A673 (cell line): ENCODE measurements at regions not wholly inside any gene's neighbourhood (a gene's known extent, or its start where the extent isn't known, plus 50 kb on each side); places are given as distances from the start of the nearest gene placed in this dataset.

ENCODE experiments used
- BruUV-seq: library from RNA; stranded (reverse); fragments of 400-500 nt; replicated peaks from 2 replicates; lab custom pipeline; 2021; lab: Mats Ljungman, UMichigan
- CTCF ChIA-PET: fragments of 300-600 bp; sonication (Branson Sonifier 250); formaldehyde crosslinking; loops from one replicate; lab custom pipeline; 2022; ENCODE audit warnings: antibody characterized with exemption; lab: Charles Lee
- POLR2A ChIA-PET: fragments of 300-600 bp; sonication (Branson Sonifier 250); formaldehyde crosslinking; loops from one replicate; lab custom pipeline; 2022; ENCODE audit warnings: antibody characterized with exemption; ENCODE audit not compliant: low non-redundant PET; lab: Charles Lee
- DNase-seq: peaks from one replicate; pipeline ENCODE4 v3.0.0-alpha.2; 2015; ENCODE audit warnings: low spot score
- H3K27ac ChIP-seq: fragments of 200-600 bp; sonication (generic); 2 replicates; pipeline ENCODE4 v1.5.1; 2016; ENCODE audit warnings: mixed run types, low read depth, mild to moderate bottlenecking, mixed read lengths, antibody characterized with exemption, low read length; ENCODE audit not compliant: poor library complexity, severe bottlenecking
- H3K27me3 ChIP-seq: fragments of 200-600 bp; sonication (generic); replicated peaks from 2 replicates; pipeline ENCODE4 v1.6.1; 2017; ENCODE audit warnings: mixed run types, low read depth, mild to moderate bottlenecking, mixed read lengths, antibody characterized with exemption, low read length; ENCODE audit not compliant: insufficient read depth, poor library complexity
- H3K36me3 ChIP-seq: fragments of 200-600 bp; sonication (generic); 2 replicates; pipeline ENCODE4 v1.6.1; 2016; ENCODE audit warnings: mixed run types, mild to moderate bottlenecking, mixed read lengths, antibody characterized with exemption, low read length; ENCODE audit not compliant: insufficient read depth, poor library complexity, severe bottlenecking
- H3K4me1 ChIP-seq: fragments of 200-600 bp; sonication (generic); 2 replicates; pipeline ENCODE4 v1.6.1; 2017; ENCODE audit warnings: mixed run types, mild to moderate bottlenecking, mixed read lengths, antibody characterized with exemption, low read length; ENCODE audit not compliant: insufficient read depth, poor library complexity, severe bottlenecking
- H3K4me3 ChIP-seq: fragments of 200-600 bp; sonication (generic); 2 replicates; pipeline ENCODE4 v1.5.1; 2016; ENCODE audit warnings: low read depth, mixed run types, mild to moderate bottlenecking, mixed read lengths, low read length; ENCODE audit not compliant: poor library complexity, severe bottlenecking
- H3K9me3 ChIP-seq: fragments of 200-600 bp; sonication (generic); 2 replicates; pipeline ENCODE4 v1.6.1; 2016; ENCODE audit warnings: mixed run types, low read depth, mild to moderate bottlenecking, mixed read lengths, antibody characterized with exemption, low read length; ENCODE audit not compliant: poor library complexity, severe bottlenecking
- CTCF ChIP-seq: fragments of 300-800, 200-600 bp; sonication (generic); conservative IDR thresholded peaks from 2 replicates; pipeline ENCODE4 v1.5.1; 2017; ENCODE audit warnings: low read depth, mild to moderate bottlenecking, antibody characterized with exemption, low read length, moderate library complexity, mixed read lengths
- EZH2 ChIP-seq: fragments of 200-600 bp; sonication (generic); IDR thresholded peaks from 2 replicates; pipeline ENCODE4 v1.6.1; 2017; ENCODE audit warnings: borderline replicate concordance, low read depth, mild to moderate bottlenecking, mixed read lengths, antibody characterized with exemption, low read length; ENCODE audit not compliant: poor library complexity, severe bottlenecking
- intact Hi-C: fragments of 100-400 bp; cut with micrococcal nuclease; formaldehyde crosslinking; loops from one replicate; pipeline ENCODE4 v1.10.0; 2022; ENCODE audit not compliant: unreplicated experiment

GRCh38 chr11:42055606-42056005 is 596.2 kb upstream of the LRRC4C start:
- Histone ChIP-seq H3K9me3 (peaks cover 16% of the 10 kb centered on the region), H3K27me3 (no peaks in the 10 kb centered on the region), H3K4me1 (no peaks in the 10 kb centered on the region), H3K4me3 (no peak overlapping the region), H3K27ac (no peak overlapping the region), H3K36me3 (no peaks in the 10 kb centered on the region)
- no peak for DNase-seq
- CTCF ChIA-PET: no interaction called here
- TF ChIP-seq EZH2 (no peak), CTCF (no peak)
- intact Hi-C loops: no loop called here
- no TSS peak for BruUV-seq
- POLR2A ChIA-PET: no interaction called here

GRCh38 chr11:42058794-42059193 is 599.3 kb upstream of the LRRC4C start:
- ChIA-PET CTCF (no interaction called here), POLR2A (no interaction called here)
- no peak for DNase-seq
- H3K4me1 ChIP-seq: no peaks in the 10 kb centered on the region
- intact Hi-C loops: no loop called here
- H3K27ac ChIP-seq: no peak overlapping the region
- no peaks in the 10 kb centered on the region for H3K36me3 ChIP-seq
- no peak overlapping the region for H3K4me3 ChIP-seq
- TF ChIP-seq EZH2: no peak
- TF ChIP-seq CTCF: no peak
- no peaks in the 10 kb centered on the region for H3K27me3 ChIP-seq
- H3K9me3 ChIP-seq: peaks cover 23% of the 10 kb centered on the region
- no TSS peak for BruUV-seq

GRCh38 chr11:42065199-42065598 is 605.7 kb upstream of the LRRC4C start:
- BruUV-seq: no TSS peak
- no peak for DNase-seq
- Histone ChIP-seq H3K27me3 (no peaks in the 10 kb centered on the region), H3K4me1 (no peaks in the 10 kb centered on the region), H3K9me3 (peaks cover 27% of the 10 kb centered on the region), H3K36me3 (no peaks in the 10 kb centered on the region), H3K27ac (no peak overlapping the region), H3K4me3 (no peak overlapping the region)
- intact Hi-C loops: no loop called here
- POLR2A ChIA-PET: no interaction called here
- TF ChIP-seq CTCF (no peak), EZH2 (no peak)
- CTCF ChIA-PET: no interaction called here
